ENCODE measurements at regions not wholly inside any gene's neighbourhood (a gene's known extent, or its start where the extent isn't known, plus 50 kb on each side); places are given as distances from the start of the nearest gene placed in this dataset.
"Not testable (repeated sequence)": the region's sequence is repeated elsewhere in the genome, so short reads cannot be mapped to it uniquely, and the experiment has no call there.

GRCh38 chr10:35992107-35992506, 350.0 kb upstream of the FZD8 start:
- TF ChIP-seq CTCF (IDR thresholded peaks at IDR 0.05) (no peak), POLR2A (IDR thresholded peaks at IDR 0.05) (no peak)
- H3K4me3 ChIP-seq (ENCODE audit: low read depth, poor library complexity, severe bottlenecking): no peak overlapping the region
- DNase-seq (ENCODE audit: low spot score in 2 of 2): no peak
- intact Hi-C loops (cut with DNase I; ENCODE audit: low total_unique reads): no loop called here

GRCh38 chr10:35986756-35987502, 344.8 kb upstream of the FZD8 start:
- intact Hi-C loops (cut with DNase I; ENCODE audit: low total_unique reads): no loop called here
- DNase-seq (ENCODE audit: low spot score in 2 of 2): no peak
- TF ChIP-seq POLR2A (IDR thresholded peaks at IDR 0.05): no peak
- TF ChIP-seq CTCF (IDR thresholded peaks at IDR 0.05): no peak
- 75 to 79% methylated on average over 7 of the region's 7 CpGs for WGBS, 2 donors
- no peak overlapping the region for H3K4me3 ChIP-seq (ENCODE audit: low read depth, poor library complexity, severe bottlenecking)

GRCh38 chr10:35979116-35979515, 337.0 kb upstream of the FZD8 start:
- DNase-seq (ENCODE audit: low spot score in 2 of 2): no peak
- WGBS, 2 donors: 48 to 55% methylated on average over 2 of the region's 2 CpGs
- H3K4me3 ChIP-seq (ENCODE audit: low read depth, poor library complexity, severe bottlenecking): no peak overlapping the region
- TF ChIP-seq CTCF (IDR thresholded peaks at IDR 0.05) (no peak), POLR2A (IDR thresholded peaks at IDR 0.05) (no peak)
- intact Hi-C loops (cut with DNase I; ENCODE audit: low total_unique reads): no loop called here

- DNase-seq (ENCODE audit: low spot score in 2 of 2); intact Hi-C loops (cut with DNase I; ENCODE audit: low total_unique reads); H3K4me3 ChIP-seq (ENCODE audit: low read depth, poor library complexity, severe bottlenecking): not testable (repeated sequence)
- WGBS, 2 donors: 71 to 77% methylated on average over 5 of the region's 5 CpGs
These were observed 332.0 kb upstream of the FZD8 start for GRCh38 chr10:35973912-35974591.

GRCh38 chr10:35972275-35972674, 330.2 kb upstream of the FZD8 start:
- DNase-seq (ENCODE audit: low spot score in 2 of 2): no peak
- 83 to 86% methylated on average over 3 of the region's 3 CpGs for WGBS, 2 donors
- TF ChIP-seq CTCF (IDR thresholded peaks at IDR 0.05): no peak
- no peak for TF ChIP-seq POLR2A (IDR thresholded peaks at IDR 0.05)
- no peak overlapping the region for H3K4me3 ChIP-seq (ENCODE audit: low read depth, poor library complexity, severe bottlenecking)
- intact Hi-C loops (cut with DNase I; ENCODE audit: low total_unique reads): no loop called here

GRCh38 chr10:35971397-35971796, 329.3 kb upstream of the FZD8 start:
- no peak for DNase-seq (ENCODE audit: low spot score in 2 of 2)
- no peak overlapping the region for H3K4me3 ChIP-seq (ENCODE audit: low read depth, poor library complexity, severe bottlenecking)
- TF ChIP-seq POLR2A (IDR thresholded peaks at IDR 0.05) (no peak), CTCF (IDR thresholded peaks at IDR 0.05) (no peak)
- intact Hi-C loops (cut with DNase I; ENCODE audit: low total_unique reads): no loop called here
- 82 to 90% methylated on average over 2 of the region's 2 CpGs for WGBS, 2 donors

All from lower leg skin (tissue), 4 donors.